ENCODE measurements at regions not wholly inside any gene's neighbourhood (a gene's known extent, or its start where the extent isn't known, plus 50 kb on each side); places are given as distances from the start of the nearest gene placed in this dataset.
"Not testable (repeated sequence)": the region's sequence is repeated elsewhere in the genome, so short reads cannot be mapped to it uniquely, and the experiment has no call there.

DNA sequence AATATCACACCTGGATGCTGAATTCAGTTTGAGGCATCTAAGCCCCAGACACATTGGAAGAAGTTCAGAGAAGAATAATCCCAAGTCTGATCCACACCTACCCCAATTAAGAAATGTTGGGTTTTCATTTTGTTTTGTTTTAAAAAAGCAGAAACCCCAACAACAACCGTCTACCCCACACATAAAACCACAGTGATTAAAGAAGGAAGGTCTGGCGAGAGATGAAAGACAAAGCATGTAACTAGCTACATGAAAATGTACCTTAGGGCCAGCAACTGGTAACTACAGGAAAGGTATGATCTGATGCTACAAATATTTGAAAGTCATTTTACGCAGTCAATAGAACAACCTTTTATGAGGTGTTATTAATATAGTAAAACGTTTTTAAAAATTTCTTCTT, 1112.3 kb downstream of the GATA3 start:
- TF ChIP-seq CTCF (IDR thresholded peaks at IDR 0.05): no peak
- no peak for TF ChIP-seq POLR2A (IDR thresholded peaks at IDR 0.05)
- no peak for TF ChIP-seq POLR2AphosphoS5 (IDR thresholded peaks at IDR 0.05; ENCODE audit: insufficient read depth in 1 of 2, low read depth in 1 of 2)
- H3K4me1 ChIP-seq: no peaks in the 10 kb centered on the region
- no peak overlapping the region for H3K4me3 ChIP-seq
- no peaks in the 10 kb centered on the region for H3K9me3 ChIP-seq
- no peak for DNase-seq (ENCODE audit: extremely low spot score in 2 of 2)
- intact Hi-C loops (cut with DNase I): no loop called here
- H3K36me3 ChIP-seq: no peaks in the 10 kb centered on the region
- no peaks in the 10 kb centered on the region for H3K27me3 ChIP-seq
- no peak overlapping the region for H3K27ac ChIP-seq

- Histone ChIP-seq H3K9me3 (no peaks in the 10 kb centered on the region), H3K4me1 (no peaks in the 10 kb centered on the region), H3K27me3 (no peaks in the 10 kb centered on the region), H3K27ac (no peak overlapping the region), H3K36me3 (no peaks in the 10 kb centered on the region), H3K4me3 (no peak overlapping the region)
- intact Hi-C loops (cut with DNase I): no loop called here
- TF ChIP-seq POLR2A (IDR thresholded peaks at IDR 0.05) (no peak), CTCF (IDR thresholded peaks at IDR 0.05) (no peak), POLR2AphosphoS5 (IDR thresholded peaks at IDR 0.05; ENCODE audit: insufficient read depth in 1 of 2, low read depth in 1 of 2) (no peak)
- no peak for DNase-seq (ENCODE audit: extremely low spot score in 2 of 2)
Measured at GRCh38 chr10:9172276-9172675, 1117.8 kb downstream of the GATA3 start.

DNA sequence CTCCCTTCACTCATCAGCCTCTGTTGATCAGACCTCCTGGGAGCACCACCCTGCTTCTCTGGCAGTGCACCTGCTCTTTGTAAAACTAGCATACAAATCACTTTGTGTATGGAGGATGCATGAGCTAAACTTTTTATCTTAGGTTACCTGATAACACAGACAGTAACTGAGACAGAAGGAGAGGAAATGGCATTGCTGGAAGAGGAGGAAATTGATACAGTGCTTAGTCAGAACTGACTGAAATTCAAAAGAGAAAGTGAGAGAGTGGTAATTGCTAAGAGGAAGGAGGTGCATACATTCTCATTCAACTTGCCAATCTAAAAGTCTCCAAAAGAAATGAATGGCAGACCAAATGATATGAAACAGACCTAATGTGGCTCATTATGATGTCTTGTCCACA, 1120.7 kb downstream of the GATA3 start:
- Histone ChIP-seq H3K9me3 (no peaks in the 10 kb centered on the region), H3K4me1 (no peaks in the 10 kb centered on the region), H3K27ac (no peak overlapping the region), H3K27me3 (no peaks in the 10 kb centered on the region), H3K36me3 (no peaks in the 10 kb centered on the region), H3K4me3 (no peak overlapping the region)
- no peak for DNase-seq (ENCODE audit: extremely low spot score in 2 of 2)
- intact Hi-C loops (cut with DNase I): no loop called here
- TF ChIP-seq CTCF (IDR thresholded peaks at IDR 0.05) (no peak), POLR2A (IDR thresholded peaks at IDR 0.05) (no peak), POLR2AphosphoS5 (IDR thresholded peaks at IDR 0.05; ENCODE audit: insufficient read depth in 1 of 2, low read depth in 1 of 2) (no peak)

GRCh38 chr10:9183197-9183880, 1128.9 kb downstream of the GATA3 start:
- H3K9me3 ChIP-seq; H3K4me1 ChIP-seq; DNase-seq (ENCODE audit: extremely low spot score in 2 of 2); H3K4me3 ChIP-seq; H3K27me3 ChIP-seq; H3K36me3 ChIP-seq; intact Hi-C loops (cut with DNase I); H3K27ac ChIP-seq: not testable (repeated sequence)

GRCh38 chr10:9188022-9188810, 1133.7 kb downstream of the GATA3 start:
- intact Hi-C loops (cut with DNase I): no loop called here
- Histone ChIP-seq H3K4me1 (no peaks in the 10 kb centered on the region), H3K27ac (no peak overlapping the region), H3K9me3 (no peaks in the 10 kb centered on the region), H3K36me3 (no peaks in the 10 kb centered on the region), H3K4me3 (no peak overlapping the region), H3K27me3 (no peaks in the 10 kb centered on the region)
- TF ChIP-seq CTCF (IDR thresholded peaks at IDR 0.05): no peak
- no peak for TF ChIP-seq POLR2AphosphoS5 (IDR thresholded peaks at IDR 0.05; ENCODE audit: insufficient read depth in 1 of 2, low read depth in 1 of 2)
- TF ChIP-seq POLR2A (IDR thresholded peaks at IDR 0.05): no peak
- no peak for DNase-seq (ENCODE audit: extremely low spot score in 2 of 2)
